ENCODE measurements at regions not wholly inside any gene's neighbourhood (a gene's known extent, or its start where the extent isn't known, plus 50 kb on each side); places are given as distances from the start of the nearest gene placed in this dataset.
"Not testable (repeated sequence)": the region's sequence is repeated elsewhere in the genome, so short reads cannot be mapped to it uniquely, and the experiment has no call there.

- DNase-seq (ENCODE audit: extremely low read depth, insufficient read length) = no peak
- no peak for TF ChIP-seq CTCF (IDR thresholded peaks at IDR 0.05; ENCODE audit: insufficient read depth, low read length, poor library complexity, severe bottlenecking)
- no peaks in the 10 kb centered on the region for H3K36me3 ChIP-seq (ENCODE audit: control insufficient read depth, insufficient read depth, low read length)
- no peak overlapping the region for H3K4me3 ChIP-seq (replicated peaks; ENCODE audit: low read depth, low read length)
- no peaks in the 10 kb centered on the region for H3K27me3 ChIP-seq (replicated peaks; ENCODE audit: control insufficient read depth, insufficient read depth, low read length)
Observed at GRCh38 chr15:26126819-26127387, 263.8 kb upstream of the ATP10A start.

- Histone ChIP-seq H3K4me3 (replicated peaks; ENCODE audit: low read depth, low read length) (no peak overlapping the region), H3K27me3 (replicated peaks; ENCODE audit: control insufficient read depth, insufficient read depth, low read length) (no peaks in the 10 kb centered on the region), H3K36me3 (ENCODE audit: control insufficient read depth, insufficient read depth, low read length) (no peaks in the 10 kb centered on the region)
- DNase-seq (ENCODE audit: extremely low read depth, insufficient read length) = no peak
- TF ChIP-seq CTCF (IDR thresholded peaks at IDR 0.05; ENCODE audit: insufficient read depth, low read length, poor library complexity, severe bottlenecking) = no peak
Observed at GRCh38 chr15:26126070-26126469, 262.9 kb upstream of the ATP10A start.

- H3K27me3 ChIP-seq (replicated peaks; ENCODE audit: control insufficient read depth, insufficient read depth, low read length) = no peaks in the 10 kb centered on the region
- DNase-seq (ENCODE audit: extremely low read depth, insufficient read length) = no peak
- TF ChIP-seq CTCF (IDR thresholded peaks at IDR 0.05; ENCODE audit: insufficient read depth, low read length, poor library complexity, severe bottlenecking) = no peak
- H3K4me3 ChIP-seq (replicated peaks; ENCODE audit: low read depth, low read length) = no peak overlapping the region
- H3K36me3 ChIP-seq (ENCODE audit: control insufficient read depth, insufficient read depth, low read length) = no peaks in the 10 kb centered on the region
Observed at GRCh38 chr15:26125664-26126063, 262.5 kb upstream of the ATP10A start.

- Histone ChIP-seq H3K27me3 (replicated peaks; ENCODE audit: control insufficient read depth, insufficient read depth, low read length) (no peaks in the 10 kb centered on the region), H3K4me3 (replicated peaks; ENCODE audit: low read depth, low read length) (no peak overlapping the region), H3K36me3 (ENCODE audit: control insufficient read depth, insufficient read depth, low read length) (no peaks in the 10 kb centered on the region)
- DNase-seq (ENCODE audit: extremely low read depth, insufficient read length) = no peak
- TF ChIP-seq CTCF (IDR thresholded peaks at IDR 0.05; ENCODE audit: insufficient read depth, low read length, poor library complexity, severe bottlenecking) = no peak
Observed at GRCh38 chr15:26119322-26119721, 256.2 kb upstream of the ATP10A start.

GRCh38 chr15:26115229-26115943, 252.3 kb upstream of the ATP10A start:
- Histone ChIP-seq H3K36me3 (ENCODE audit: control insufficient read depth, insufficient read depth, low read length) (no peaks in the 10 kb centered on the region), H3K27me3 (replicated peaks; ENCODE audit: control insufficient read depth, insufficient read depth, low read length) (no peaks in the 10 kb centered on the region), H3K4me3 (replicated peaks; ENCODE audit: low read depth, low read length) (no peak overlapping the region)
- DNase-seq (ENCODE audit: extremely low read depth, insufficient read length) = no peak
- no peak for TF ChIP-seq CTCF (IDR thresholded peaks at IDR 0.05; ENCODE audit: insufficient read depth, low read length, poor library complexity, severe bottlenecking)

GRCh38 chr15:26114128-26114527, 251.0 kb upstream of the ATP10A start:
- H3K36me3 ChIP-seq (ENCODE audit: control insufficient read depth, insufficient read depth, low read length); DNase-seq (ENCODE audit: extremely low read depth, insufficient read length); H3K27me3 ChIP-seq (replicated peaks; ENCODE audit: control insufficient read depth, insufficient read depth, low read length); H3K4me3 ChIP-seq (replicated peaks; ENCODE audit: low read depth, low read length): not testable (repeated sequence)
